Stimulated activated CD8-positive, alpha-beta memory T cell treated with anti-CD3 and anti-CD28 coated beads, Interleukin-12 subunit alpha, Interleukin-12 subunit beta, amount 100 ng/mL, for 24 hours (primary cell): ENCODE measurements at regions not wholly inside any gene's neighbourhood (a gene's known extent, or its start where the extent isn't known, plus 50 kb on each side); places are given as distances from the start of the nearest gene placed in this dataset.
"Not testable (repeated sequence)": the region's sequence is repeated elsewhere in the genome, so short reads cannot be mapped to it uniquely, and the experiment has no call there.

Experiments used
- DNase-seq: peaks from one replicate; pipeline ENCODE4 v3.0.0-alpha.2; 2020; ENCODE audit errors: extremely low read depth

DNA sequence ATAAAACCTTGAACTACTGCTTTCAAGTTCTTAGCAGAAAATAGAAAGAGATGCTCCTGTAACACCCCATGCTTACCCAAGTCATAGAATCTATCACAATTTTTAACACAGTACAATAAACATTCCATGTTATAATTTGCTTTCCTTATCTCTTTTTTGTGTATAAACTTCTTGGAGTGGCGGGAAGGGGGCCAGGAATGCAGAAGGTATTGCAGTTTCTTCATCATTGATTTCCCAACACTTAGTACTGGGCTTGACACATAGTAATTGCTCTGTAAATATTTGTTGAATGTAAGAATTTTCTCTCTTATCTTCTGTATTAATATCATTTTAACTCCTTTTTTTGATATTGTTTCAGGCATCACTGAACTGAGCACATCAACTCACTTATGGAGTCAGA is 535.8 kb downstream of the KCTD12 start:
- DNase-seq: no peak

- DNase-seq: no peak
Observed at GRCh38 chr13:76349700-76350099, 536.5 kb downstream of the KCTD12 start.

DNA sequence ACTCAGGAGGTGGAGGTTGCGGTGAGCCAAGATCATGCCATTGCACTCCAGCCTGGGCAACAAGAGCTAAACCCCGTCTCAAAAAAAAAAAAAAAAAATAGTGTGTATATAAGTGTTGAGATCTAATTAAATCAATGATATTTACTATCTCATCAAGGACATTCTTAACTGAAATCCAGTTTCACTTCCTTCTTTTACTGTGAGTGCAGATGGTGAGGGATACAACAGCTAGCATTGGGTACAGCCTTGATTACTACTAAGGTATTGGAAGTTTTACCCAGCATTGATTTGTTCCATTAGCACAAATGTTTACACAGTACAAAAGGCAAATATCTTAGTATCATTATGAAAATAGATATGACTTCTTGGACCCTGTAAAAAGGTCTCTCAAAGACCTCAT is 546.6 kb downstream of the KCTD12 start:
- no peak for DNase-seq

DNA sequence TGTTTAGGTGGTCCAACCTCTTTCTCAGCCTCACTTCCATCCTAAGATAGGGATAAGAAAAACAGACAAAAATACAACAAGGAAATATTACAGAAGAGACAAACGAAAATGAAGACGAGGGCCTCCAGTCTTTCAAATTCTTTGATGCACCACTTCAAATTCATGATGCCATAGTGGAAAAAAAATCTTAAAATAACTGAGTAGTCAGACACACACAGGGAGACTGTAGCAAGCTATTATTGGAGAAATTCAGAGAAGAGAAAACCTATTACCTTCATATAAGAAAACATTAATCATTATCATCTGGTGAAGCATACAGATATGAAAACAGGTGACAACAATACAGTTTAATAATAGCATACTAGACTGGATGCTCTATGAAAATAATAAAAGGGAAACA is 548.2 kb downstream of the KCTD12 start:
- no peak for DNase-seq

GRCh38 chr13:76336889-76337844 is 549.0 kb downstream of the KCTD12 start:
- no peak for DNase-seq

DNA sequence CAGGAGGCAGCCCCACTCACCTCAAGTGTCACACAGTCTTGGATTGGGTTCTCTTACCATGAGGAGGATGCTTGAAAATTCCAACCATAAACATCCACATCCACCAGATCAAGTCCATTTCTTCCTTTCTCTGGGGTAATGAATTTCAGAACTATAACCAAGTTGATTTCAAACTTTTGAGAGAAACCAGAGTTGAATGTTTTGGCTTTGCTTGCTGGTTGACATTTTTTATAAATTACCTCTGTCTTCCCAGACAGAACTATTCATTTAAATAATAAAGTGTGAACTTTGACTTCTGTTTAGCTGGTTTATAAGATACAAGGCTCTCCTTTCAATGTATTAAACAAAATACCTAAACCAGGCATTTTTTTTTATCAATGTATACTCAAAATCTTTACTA is 550.7 kb downstream of the KCTD12 start:
- no peak for DNase-seq

DNA sequence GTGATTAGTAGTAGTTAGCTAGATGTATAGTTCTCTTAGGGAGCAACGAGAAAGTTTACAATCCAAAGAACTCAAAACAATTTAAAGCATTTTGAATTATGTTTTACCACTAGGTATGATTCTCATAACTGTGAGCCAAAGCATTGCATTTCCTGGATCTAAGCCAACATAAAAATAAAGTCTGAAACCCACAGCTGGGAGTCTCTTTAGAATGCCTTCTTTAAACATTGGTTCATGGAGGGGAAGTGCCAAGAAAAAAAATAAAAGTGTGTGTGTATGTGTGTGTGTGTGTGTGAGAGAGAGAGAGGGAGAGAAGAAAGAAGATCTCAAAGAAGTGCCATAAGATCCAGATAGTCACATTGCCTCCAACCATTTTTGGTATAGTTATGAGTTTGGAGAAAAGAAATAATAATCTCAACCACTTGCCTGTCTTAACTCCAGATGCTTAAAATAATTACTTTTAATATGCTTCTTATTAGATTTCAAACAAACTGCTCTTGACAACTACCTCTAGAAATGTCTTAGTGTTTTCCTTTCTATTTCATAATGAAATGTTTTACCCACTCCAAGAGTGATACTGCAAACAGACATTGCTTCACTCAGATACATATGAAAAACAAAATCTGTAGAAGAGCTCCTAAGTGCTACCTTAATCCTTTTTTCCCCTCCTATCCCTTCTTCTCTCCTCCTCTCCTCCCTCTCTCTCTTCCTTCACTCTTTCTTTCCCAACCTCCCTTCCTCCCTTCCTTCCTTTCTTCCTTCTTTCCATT is 554.1 kb downstream of the KCTD12 start:
- no peak for DNase-seq

DNA sequence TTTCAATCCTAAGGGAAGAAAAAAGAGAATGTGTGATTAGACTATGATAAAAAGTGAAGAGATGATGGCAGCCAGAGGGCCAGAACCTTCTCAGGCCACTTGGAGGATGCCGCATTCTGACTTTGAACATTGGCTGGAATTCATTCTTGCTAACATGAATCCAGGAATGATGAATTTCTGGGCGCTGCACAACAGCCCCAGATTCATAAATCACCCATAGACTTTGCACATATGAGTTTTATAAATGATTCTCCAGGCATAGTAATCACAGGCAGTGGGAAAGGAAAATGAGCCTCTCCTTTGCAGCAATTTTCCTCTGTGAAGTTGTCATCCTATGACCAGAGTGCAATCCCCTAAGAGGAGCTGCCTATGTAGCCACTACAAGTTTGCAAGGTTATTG is 555.4 kb downstream of the KCTD12 start:
- DNase-seq: no peak

- no peak for DNase-seq
Observed at GRCh38 chr13:76329866-76330580, 556.2 kb downstream of the KCTD12 start.

GRCh38 chr13:76329004-76329403 is 557.2 kb downstream of the KCTD12 start:
- DNase-seq: no peak

- no peak for DNase-seq
Observed at GRCh38 chr13:76326343-76326742, 559.9 kb downstream of the KCTD12 start.

DNA sequence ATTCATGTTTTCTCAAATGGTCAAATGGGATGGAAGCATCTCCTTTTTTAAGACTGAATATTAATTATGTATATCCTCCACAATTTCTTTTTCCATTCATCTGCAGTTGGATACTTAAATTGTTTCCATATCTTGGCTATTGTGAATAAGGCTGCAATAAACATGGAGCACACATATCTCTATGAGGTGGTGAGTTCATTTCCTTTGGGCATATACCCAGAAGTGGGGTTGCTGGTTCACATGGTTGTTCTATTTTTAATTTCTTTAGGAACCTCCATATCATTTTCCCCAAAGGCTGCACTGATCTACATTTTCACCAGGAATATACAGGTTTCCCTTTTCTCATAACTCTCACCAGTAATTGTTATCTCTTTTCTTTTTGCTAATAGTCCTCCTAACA is 566.3 kb downstream of the KCTD12 start:
- DNase-seq: no peak

- no peak for DNase-seq
Observed at GRCh38 chr13:76316998-76317527, 569.1 kb downstream of the KCTD12 start.

- no peak for DNase-seq
Observed at GRCh38 chr13:76314495-76314894, 571.7 kb downstream of the KCTD12 start.

DNA sequence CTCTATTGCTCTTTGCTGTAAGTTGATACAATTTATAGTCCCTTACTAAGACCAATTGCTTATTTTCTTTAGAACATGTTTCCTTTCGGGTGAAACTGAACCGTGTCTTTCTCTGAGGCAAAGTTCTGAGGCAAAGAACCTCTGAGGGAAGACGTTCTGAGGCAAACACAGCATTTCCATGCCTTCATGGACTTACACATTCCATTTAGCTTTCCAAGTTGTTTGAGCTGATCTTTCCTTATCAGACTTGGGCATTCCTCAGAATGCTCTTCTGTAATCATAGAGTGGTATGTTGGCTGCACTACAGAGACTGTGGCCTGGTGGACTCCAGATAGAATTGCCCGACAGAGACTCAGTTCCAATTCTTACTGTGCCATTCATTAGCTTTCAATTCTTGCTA is 579.1 kb downstream of the KCTD12 start:
- DNase-seq: no peak

DNA sequence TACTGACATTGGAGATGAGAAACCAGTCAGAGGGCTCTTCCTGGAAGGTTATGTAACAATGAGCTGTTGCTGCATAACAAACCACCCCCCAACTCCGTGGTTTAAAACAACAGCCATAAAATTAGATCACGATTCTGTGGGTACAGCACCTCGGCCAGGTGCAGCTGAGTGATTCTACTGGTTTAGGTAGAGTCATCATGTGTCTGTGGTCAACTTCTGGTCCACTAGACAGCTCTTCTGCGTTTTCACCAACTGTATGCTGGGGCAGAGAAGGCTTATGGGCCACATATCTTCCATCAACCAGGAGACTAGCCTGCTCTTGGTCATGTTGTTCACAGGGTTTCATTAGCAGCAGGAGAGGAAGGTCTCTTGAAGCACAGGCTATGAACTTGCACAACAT is 585.5 kb downstream of the KCTD12 start:
- DNase-seq: no peak

DNA sequence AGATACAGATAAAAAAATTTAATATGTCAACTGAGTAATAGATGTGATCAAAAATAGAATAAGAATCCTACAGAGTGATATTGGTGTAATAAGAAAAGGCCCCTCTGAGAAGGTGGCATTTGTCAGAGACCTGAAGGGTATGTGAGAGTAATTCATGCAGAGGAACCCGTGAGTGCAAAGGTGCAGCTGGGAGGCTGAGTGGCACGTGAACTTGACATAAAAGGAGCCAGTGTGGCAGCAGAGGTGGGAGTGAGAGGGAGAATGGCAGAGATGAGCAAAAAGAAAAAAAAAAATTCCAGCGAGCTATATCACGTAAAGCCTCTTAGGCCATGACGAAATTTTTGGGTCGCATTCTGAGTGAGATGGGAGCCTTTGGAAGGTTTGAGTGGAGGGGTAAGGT is 588.9 kb downstream of the KCTD12 start:
- DNase-seq: no peak

DNA sequence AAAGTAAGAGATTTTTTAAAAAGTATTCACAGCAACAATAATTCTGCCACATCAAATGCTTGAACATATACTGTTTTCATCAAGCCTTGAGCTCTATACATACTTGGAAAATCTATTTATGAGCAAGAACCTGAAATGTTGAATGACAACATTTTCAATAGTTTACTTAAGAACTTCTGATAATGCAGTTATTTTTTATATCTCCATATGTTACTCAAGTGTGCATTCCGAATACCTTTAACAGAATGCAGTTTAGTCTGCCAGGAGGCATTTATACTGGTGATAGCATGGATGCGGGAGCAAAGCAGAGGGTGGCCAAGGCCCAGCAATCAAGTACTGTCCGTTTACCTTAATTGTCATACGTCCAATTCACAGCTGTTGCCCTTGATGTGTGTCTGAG is 589.5 kb downstream of the KCTD12 start:
- no peak for DNase-seq

DNA sequence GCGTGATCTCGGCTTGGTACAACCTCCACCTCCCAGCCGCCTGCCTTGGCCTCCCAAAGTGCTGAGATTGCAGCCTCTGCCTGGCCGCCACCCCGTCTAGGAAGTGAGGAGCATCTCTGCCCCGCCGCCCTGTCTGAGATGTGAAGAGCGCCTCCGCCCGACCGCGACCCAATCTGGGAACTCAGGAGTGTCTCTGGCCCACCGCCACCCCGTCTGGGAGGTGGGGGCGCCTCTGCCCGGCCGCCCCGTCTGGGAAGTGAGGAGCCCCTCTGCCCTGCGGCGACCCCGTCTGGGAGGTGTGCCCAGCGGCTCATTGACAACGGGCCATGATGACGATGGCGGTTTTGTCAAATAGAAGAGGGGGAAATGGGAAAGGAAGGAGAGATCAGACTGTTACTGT is 591.2 kb downstream of the KCTD12 start:
- DNase-seq: not testable (repeated sequence)

DNA sequence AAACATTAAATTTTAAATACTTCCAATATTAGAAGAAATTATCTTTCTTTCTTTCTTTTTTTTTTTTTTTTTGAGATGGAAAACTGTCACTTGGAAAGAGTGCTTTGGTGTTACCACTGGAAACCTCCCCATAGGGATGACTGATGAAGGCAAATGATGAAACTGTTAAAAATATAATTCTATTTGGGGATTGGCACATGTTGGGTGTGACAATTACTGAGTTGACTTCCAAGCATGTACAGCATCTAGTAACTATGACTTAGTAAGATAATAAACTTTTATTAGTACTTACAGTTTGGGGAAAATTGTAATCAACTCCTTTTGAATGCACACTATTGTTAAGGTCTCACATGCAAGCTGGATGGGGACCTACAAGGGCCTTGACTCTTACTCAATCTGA is 592.5 kb downstream of the KCTD12 start:
- no peak for DNase-seq

DNA sequence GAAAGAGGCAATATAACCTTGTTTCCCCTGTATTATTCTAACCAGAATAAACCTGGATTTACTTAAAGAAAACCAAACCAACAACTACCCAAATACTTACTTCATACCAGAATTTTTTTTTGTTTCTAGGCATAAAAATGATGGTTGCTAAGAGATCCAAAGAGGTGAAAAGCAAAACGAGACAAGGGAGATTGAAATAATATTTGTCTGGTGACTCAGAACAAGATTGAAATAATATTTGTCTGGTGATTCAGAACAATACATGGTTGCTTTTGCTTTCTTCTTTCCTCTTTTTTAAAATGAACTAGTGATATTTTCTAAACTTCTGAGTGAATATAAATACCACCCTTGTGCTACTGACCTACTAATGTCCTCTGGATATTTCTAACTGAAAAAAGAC is 592.9 kb downstream of the KCTD12 start:
- no peak for DNase-seq

DNA sequence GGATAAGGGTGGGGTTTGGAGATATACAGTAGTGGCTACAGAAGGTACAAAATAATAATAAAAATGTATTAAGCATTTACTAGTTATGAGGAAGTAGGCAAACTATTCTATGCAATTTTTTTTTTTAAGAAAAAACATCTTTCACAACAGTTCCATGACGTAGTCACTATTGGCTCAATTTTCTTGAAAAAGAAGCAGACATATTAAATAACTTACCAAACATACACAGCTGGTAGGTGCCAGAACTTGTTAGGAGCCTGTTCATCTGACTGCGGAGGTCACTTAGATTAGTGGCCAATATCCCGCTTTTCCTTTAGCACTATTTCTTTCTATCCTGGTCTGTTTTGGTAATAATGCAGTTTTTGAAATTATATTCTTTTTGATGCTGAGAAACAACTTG is 593.5 kb downstream of the KCTD12 start:
- no peak for DNase-seq
